ENCODE measurements at regions not wholly inside any gene's neighbourhood (a gene's known extent, or its start where the extent isn't known, plus 50 kb on each side); places are given as distances from the start of the nearest gene placed in this dataset.

DNA sequence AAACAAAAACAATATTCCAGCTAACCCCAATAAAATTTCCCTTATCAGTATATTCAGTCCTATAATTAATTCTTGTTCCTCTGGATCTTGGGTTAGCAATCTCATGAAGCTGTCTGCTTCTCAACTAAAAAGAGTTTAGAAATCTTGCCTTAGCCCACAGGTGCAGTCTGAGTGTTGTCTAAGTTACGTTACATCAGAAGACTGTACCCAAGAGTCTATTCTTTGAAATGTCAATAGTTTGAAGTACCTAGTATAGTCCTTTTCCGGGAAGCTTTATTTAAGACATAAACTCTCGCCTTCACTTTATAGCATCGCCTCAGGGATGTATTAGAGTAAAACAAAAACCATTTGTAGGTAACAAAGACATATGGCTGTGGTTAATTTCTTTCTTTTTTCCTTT lies 465.1 kb downstream of the FUT8 start:
- Histone ChIP-seq H3K4me2 (ENCODE audit: low read depth, low read length, poor library complexity, severe bottlenecking) (no peak overlapping the region), H3F3A (ENCODE audit: insufficient read depth) (no peaks in the 10 kb centered on the region)
- no peak for TF ChIP-seq EZH2phosphoT487 (conservative IDR thresholded peaks at IDR 0.05; ENCODE audit: low read length)
- no peak for TF ChIP-seq CTCF (IDR thresholded peaks at IDR 0.05; ENCODE audit: insufficient read depth, low read length, poor library complexity, severe bottlenecking)

DNA sequence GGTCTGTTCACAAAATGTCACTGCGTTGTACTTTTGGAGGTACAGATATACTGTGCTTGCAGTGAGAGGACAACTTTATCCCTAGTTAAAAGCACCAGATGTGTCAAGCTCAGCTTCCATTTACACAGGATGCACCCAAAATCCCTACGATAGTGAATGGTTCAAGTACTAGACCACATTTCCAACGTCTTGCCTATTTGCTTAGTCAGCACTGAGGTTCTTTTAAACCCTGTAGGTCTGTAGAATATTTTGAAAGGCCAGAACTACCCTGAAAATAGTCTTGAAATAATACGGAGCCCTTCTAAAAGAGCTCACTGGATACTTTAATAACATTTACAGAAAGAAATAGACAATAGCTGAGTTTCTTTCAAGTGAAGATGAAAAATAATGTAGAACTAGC lies 466.1 kb downstream of the FUT8 start:
- Histone ChIP-seq H2AFZ (ENCODE audit: low read depth, low read length, severe bottlenecking) (no peak overlapping the region), H4K20me1 (ENCODE audit: low read depth, low read length) (no peaks in the 10 kb centered on the region), H3K9me3 (ENCODE audit: insufficient read depth, low read length) (no peaks in the 10 kb centered on the region), H3K4me2 (ENCODE audit: low read depth, low read length, poor library complexity, severe bottlenecking) (no peak overlapping the region), H3F3A (ENCODE audit: insufficient read depth) (no peaks in the 10 kb centered on the region), H3K9me2 (replicated peaks; ENCODE audit: insufficient read depth, low read length) (no peaks in the 10 kb centered on the region), H3K9ac (ENCODE audit: low read length) (no peak overlapping the region), H3K27ac (ENCODE audit: low read depth, low read length) (no peak overlapping the region), H3K36me3 (ENCODE audit: low read length) (no peaks in the 10 kb centered on the region), H3K4me3 (ENCODE audit: insufficient read depth, low read length, poor library complexity, severe bottlenecking) (no peak overlapping the region), H3K79me2 (ENCODE audit: insufficient read depth, low read length) (no peaks in the 10 kb centered on the region), H3K27me3 (ENCODE audit: low read length) (no peaks in the 10 kb centered on the region)
- no peak for TF ChIP-seq EZH2phosphoT487 (conservative IDR thresholded peaks at IDR 0.05; ENCODE audit: low read length)
- no peak for TF ChIP-seq CTCF (IDR thresholded peaks at IDR 0.05; ENCODE audit: insufficient read depth, low read length, poor library complexity, severe bottlenecking)

More for the DNA sequence above, 465.1 kb downstream of the FUT8 start:
- no peaks in the 10 kb centered on the region for H3K79me2 ChIP-seq (ENCODE audit: insufficient read depth, low read length)
- no peak overlapping the region for H3K4me3 ChIP-seq (ENCODE audit: insufficient read depth, low read length, poor library complexity, severe bottlenecking)
- no peaks in the 10 kb centered on the region for H4K20me1 ChIP-seq (ENCODE audit: low read depth, low read length)
- H3K9me3 ChIP-seq (ENCODE audit: insufficient read depth, low read length) = no peaks in the 10 kb centered on the region
- no peaks in the 10 kb centered on the region for H3K36me3 ChIP-seq (ENCODE audit: low read length)
- H3K27ac ChIP-seq (ENCODE audit: low read depth, low read length) = no peak overlapping the region
- no peak overlapping the region for H3K9ac ChIP-seq (ENCODE audit: low read length)
- H3K27me3 ChIP-seq (ENCODE audit: low read length) = no peaks in the 10 kb centered on the region
- H2AFZ ChIP-seq (ENCODE audit: low read depth, low read length, severe bottlenecking) = no peak overlapping the region
- H3K9me2 ChIP-seq (replicated peaks; ENCODE audit: insufficient read depth, low read length) = no peaks in the 10 kb centered on the region

- no peaks in the 10 kb centered on the region for H4K20me1 ChIP-seq (ENCODE audit: low read depth, low read length)
- H3K79me2 ChIP-seq (ENCODE audit: insufficient read depth, low read length) = no peaks in the 10 kb centered on the region
- no peak overlapping the region for H3K4me2 ChIP-seq (ENCODE audit: low read depth, low read length, poor library complexity, severe bottlenecking)
- no peak overlapping the region for H3K27ac ChIP-seq (ENCODE audit: low read depth, low read length)
- no peaks in the 10 kb centered on the region for H3K9me3 ChIP-seq (ENCODE audit: insufficient read depth, low read length)
- H3K36me3 ChIP-seq (ENCODE audit: low read length) = no peaks in the 10 kb centered on the region
- H3K4me3 ChIP-seq (ENCODE audit: insufficient read depth, low read length, poor library complexity, severe bottlenecking) = no peak overlapping the region
- no peaks in the 10 kb centered on the region for H3K9me2 ChIP-seq (replicated peaks; ENCODE audit: insufficient read depth, low read length)
- TF ChIP-seq CTCF (IDR thresholded peaks at IDR 0.05; ENCODE audit: insufficient read depth, low read length, poor library complexity, severe bottlenecking) = no peak
- TF ChIP-seq EZH2phosphoT487 (conservative IDR thresholded peaks at IDR 0.05; ENCODE audit: low read length) = no peak
- H3K9ac ChIP-seq (ENCODE audit: low read length) = no peak overlapping the region
- no peaks in the 10 kb centered on the region for H3F3A ChIP-seq (ENCODE audit: insufficient read depth)
- H3K27me3 ChIP-seq (ENCODE audit: low read length) = no peaks in the 10 kb centered on the region
- H2AFZ ChIP-seq (ENCODE audit: low read depth, low read length, severe bottlenecking) = no peak overlapping the region
Observed at GRCh38 chr14:65879248-65880009, 466.9 kb downstream of the FUT8 start.

All from SU-DHL-6 (cell line).